H9 (cell line): ENCODE measurements at regions not wholly inside any gene's neighbourhood (a gene's known extent, or its start where the extent isn't known, plus 50 kb on each side); places are given as distances from the start of the nearest gene placed in this dataset.

ENCODE experiments used
- DNase-seq: peaks from one replicate; pipeline ENCODE4 v3.0.0-alpha.2; 2017
- H2AFZ ChIP-seq: one replicate; pipeline ENCODE4 v1.6.1; 2013; ENCODE audit warnings: mild to moderate bottlenecking, low read length, control low read depth, moderate library complexity
- H2AK5ac ChIP-seq: 2 replicates; pipeline ENCODE4 v1.6.1; 2013; ENCODE audit warnings: low read length, control low read depth, mixed read lengths; ENCODE audit not compliant: insufficient read length
- H2BK120ac ChIP-seq: one replicate; pipeline ENCODE4 v1.6.1; 2013; ENCODE audit warnings: low read depth, mild to moderate bottlenecking, low read length, control low read depth, inconsistent platforms; ENCODE audit not compliant: poor library complexity, severe bottlenecking
- H2BK12ac ChIP-seq: 2 replicates; pipeline ENCODE4 v1.6.1; 2013; ENCODE audit warnings: low read length, control low read depth, mixed read lengths, low read depth; ENCODE audit not compliant: insufficient read length
- H2BK15ac ChIP-seq: 2 replicates; pipeline ENCODE4 v1.6.1; 2013; ENCODE audit warnings: low read depth, low read length, control low read depth
- H2BK20ac ChIP-seq: one replicate; pipeline ENCODE4 v1.6.1; 2013; ENCODE audit warnings: low read depth, mild to moderate bottlenecking, low read length, control low read depth, inconsistent platforms; ENCODE audit not compliant: poor library complexity, severe bottlenecking
- H2BK5ac ChIP-seq: 2 replicates; pipeline ENCODE4 v1.6.1; 2013; ENCODE audit warnings: low read length, control low read depth, mixed read lengths; ENCODE audit not compliant: insufficient read length
- H3K14ac ChIP-seq: 2 replicates; pipeline ENCODE4 v1.6.1; 2013; ENCODE audit warnings: low read length, control low read depth; ENCODE audit not compliant: insufficient read depth
- H3K18ac ChIP-seq: 2 replicates; pipeline ENCODE4 v1.6.1; 2013; ENCODE audit warnings: low read depth, mild to moderate bottlenecking, mixed read lengths, low read length, control low read depth; ENCODE audit not compliant: insufficient read length
- H3K23ac ChIP-seq: 2 replicates; pipeline ENCODE4 v1.6.1; 2013; ENCODE audit warnings: low read length, control low read depth, mixed read lengths, low read depth; ENCODE audit not compliant: insufficient read length
- H3K23me2 ChIP-seq: 2 replicates; pipeline ENCODE4 v1.6.1; 2013; ENCODE audit warnings: low read depth, mild to moderate bottlenecking, mixed read lengths, low read length, control low read depth; ENCODE audit not compliant: insufficient read length, poor library complexity, severe bottlenecking
- H3K27ac ChIP-seq: 2 replicates; pipeline ENCODE4 v1.5.1; 2013; ENCODE audit warnings: low read length, control low read depth, mixed read lengths, low read depth; ENCODE audit not compliant: insufficient read length
- H3K27me3 ChIP-seq: 2 replicates; pipeline ENCODE4 v1.6.1; 2013; ENCODE audit warnings: low read length, control low read depth, inconsistent platforms; ENCODE audit not compliant: insufficient read depth
- H3K4ac ChIP-seq: 2 replicates; pipeline ENCODE4 v1.6.1; 2013; ENCODE audit warnings: low read depth, mild to moderate bottlenecking, control low read depth, inconsistent platforms, low read length, moderate library complexity
- H3K4me1 ChIP-seq: 2 replicates; pipeline ENCODE4 v1.6.1; 2013; ENCODE audit warnings: low read length, control low read depth, inconsistent platforms; ENCODE audit not compliant: insufficient read depth
- H3K4me2 ChIP-seq: 2 replicates; pipeline ENCODE4 v1.6.1; 2013; ENCODE audit warnings: low read length, control low read depth, mixed read lengths; ENCODE audit not compliant: insufficient read length, insufficient read depth
- H3K56ac ChIP-seq: 2 replicates; pipeline ENCODE4 v1.6.1; 2013; ENCODE audit warnings: low read depth, mild to moderate bottlenecking, mixed read lengths, low read length, control low read depth; ENCODE audit not compliant: insufficient read length
- H3K79me1 ChIP-seq: 2 replicates; pipeline ENCODE4 v1.6.1; 2013; ENCODE audit warnings: low read depth, mild to moderate bottlenecking, moderate library complexity, low read length, control low read depth, inconsistent platforms; ENCODE audit not compliant: insufficient read depth, poor library complexity, severe bottlenecking
- H3K79me2 ChIP-seq: 2 replicates; pipeline ENCODE4 v1.6.1; 2013; ENCODE audit warnings: low read length, control low read depth, inconsistent platforms; ENCODE audit not compliant: insufficient read depth
- H3K9ac ChIP-seq: 2 replicates; pipeline ENCODE4 v1.6.1; 2013; ENCODE audit warnings: low read length, control low read depth, mixed read lengths; ENCODE audit not compliant: insufficient read length; ENCODE audit errors: extremely low read depth
- H3K9me3 ChIP-seq: one replicate; pipeline ENCODE4 v1.6.1; 2013; ENCODE audit warnings: low read depth, low read length, inconsistent platforms; ENCODE audit not compliant: control insufficient read depth
- H3T11ph ChIP-seq: one replicate; pipeline ENCODE4 v1.6.1; 2013; ENCODE audit warnings: mild to moderate bottlenecking, low read length, control low read depth, inconsistent platforms
- H4K20me1 ChIP-seq: one replicate; pipeline ENCODE4 v1.6.1; 2013; ENCODE audit not compliant: control insufficient read depth, insufficient read length, insufficient read depth
- H4K5ac ChIP-seq: 2 replicates; pipeline ENCODE4 v1.6.1; 2013; ENCODE audit warnings: low read depth, mild to moderate bottlenecking, mixed read lengths, low read length, control low read depth; ENCODE audit not compliant: insufficient read length
- H4K8ac ChIP-seq: replicated peaks from 2 replicates; pipeline ENCODE4 v1.6.1; 2013; ENCODE audit warnings: low read length, control low read depth, mixed read lengths, low read depth; ENCODE audit not compliant: insufficient read length
- H4K91ac ChIP-seq: 2 replicates; pipeline ENCODE4 v1.6.1; 2013; ENCODE audit warnings: low read depth, mild to moderate bottlenecking, moderate library complexity, mixed read lengths, low read length, control low read depth; ENCODE audit not compliant: insufficient read length
- H3K27ac Mint-ChIP-seq, 3 experiments: 2 replicates in 2 of 3; 3 replicates in 1 of 3; pipeline ENCODE4 v1.8.0; 2020 to 2021; ENCODE audit warnings: mixed read lengths in 3 of 3, mild to moderate bottlenecking in 1 of 3, moderate library complexity in 1 of 3
- H3K27me3 Mint-ChIP-seq: 2 replicates; pipeline ENCODE4 v1.8.0; 2021; ENCODE audit warnings: low read depth, mild to moderate bottlenecking, moderate library complexity, mixed read lengths
- H3K36me3 Mint-ChIP-seq, 3 experiments: 2 replicates in 2 of 3; 3 replicates in 1 of 3; pipeline ENCODE4 v1.8.0; 2020 to 2021; ENCODE audit warnings: low read depth in 3 of 3, mixed read lengths in 3 of 3; ENCODE audit not compliant: insufficient read depth in 1 of 3
- H3K4me1 Mint-ChIP-seq, 2 experiments: 2 replicates each; pipeline ENCODE4 v1.8.0; 2020; ENCODE audit warnings: mixed read lengths in 2 of 2
- H3K4me3 Mint-ChIP-seq, 2 experiments: 2 replicates in 1 of 2; 3 replicates in 1 of 2; pipeline ENCODE4 v1.8.0; 2020 to 2021; ENCODE audit warnings: mild to moderate bottlenecking in 2 of 2, mixed read lengths in 2 of 2, moderate library complexity in 1 of 2
- H3K9me3 Mint-ChIP-seq, 2 experiments: 2 replicates in 1 of 2; 3 replicates in 1 of 2; pipeline ENCODE4 v1.8.0; 2020; ENCODE audit warnings: mild to moderate bottlenecking in 2 of 2, mixed read lengths in 2 of 2, moderate library complexity in 1 of 2
- WGBS: extraction: QIAGEN DNeasy Blood & Tissue Kit; methylation state at CpG from one replicate; pipeline ENCODE4 v1.1.7; 2013; ENCODE audit warnings: missing lambda C conversion rate, low lambda C conversion rate, mixed read lengths; ENCODE audit not compliant: insufficient read length; ENCODE audit errors: extremely low coverage; 5-methylcytosine and 5-hydroxymethylcytosine counted together
- TF ChIP-seq, protein P1 (sequence below): fragments of 200-600 bp; sonication (generic); conservative IDR thresholded peaks from 3 replicates; pipeline ENCODE4 v1.8.0; 2021; ENCODE audit warnings: antibody characterized with exemption, mild to moderate bottlenecking

DNA sequence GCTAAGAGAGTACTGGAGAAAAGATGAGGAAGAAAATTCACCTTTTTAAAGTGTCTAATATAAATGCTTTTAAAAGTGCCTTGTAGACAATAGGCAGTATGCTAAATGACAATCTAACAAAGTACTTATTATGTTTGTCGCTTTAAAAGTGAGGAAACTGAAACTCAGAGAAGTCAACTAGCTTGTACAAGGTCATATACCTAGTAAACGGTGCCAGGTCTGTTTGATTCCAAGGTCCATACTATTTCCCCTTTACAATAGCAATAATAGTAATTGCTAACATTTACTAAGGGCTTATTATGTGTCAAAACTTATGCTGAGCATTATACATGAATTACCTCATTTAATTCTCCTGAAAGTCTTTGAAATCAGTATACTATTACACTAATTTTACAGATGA is 328.6 kb upstream of the SLC24A2 start:
- Histone ChIP-seq H3K4me1 (no peaks in the 10 kb centered on the region; the same call in 1 of the 2 replicates), H3K4ac (no peak overlapping the region), H3K14ac (no peak overlapping the region), H2BK15ac (no peak overlapping the region), H3K23me2 (no peaks in the 10 kb centered on the region), H3K27me3 (no peaks in the 10 kb centered on the region; the same call in 1 of the 2 replicates), H2BK5ac (no peak overlapping the region), H4K20me1 (no peaks in the 10 kb centered on the region), H4K91ac (no peak overlapping the region), H3K18ac (no peak overlapping the region), H3K56ac (no peak overlapping the region), H2BK12ac (no peak overlapping the region), H2AFZ (no peak overlapping the region), H3K27ac (no peak overlapping the region), H2BK20ac (no peak overlapping the region), H3K9ac (no peak overlapping the region), H4K8ac (no peak overlapping the region), H4K5ac (no peak overlapping the region), H2AK5ac (no peak overlapping the region), H3T11ph (no peak overlapping the region), H3K9me3 (peaks cover 5% of the 10 kb centered on the region), H3K23ac (no peak overlapping the region), H2BK120ac (no peak overlapping the region), H3K79me1 (no peaks in the 10 kb centered on the region), H3K4me2 (no peak overlapping the region), H3K79me2 (no peaks in the 10 kb centered on the region)
- no peak overlapping the region for H3K4me3 Mint-ChIP-seq
- peaks cover 21% of the 10 kb centered on the region for H3K27me3 Mint-ChIP-seq
- peaks cover 5 to 6% of the 10 kb centered on the region in 2 experiments for H3K4me1 Mint-ChIP-seq
- no peak for DNase-seq
- TF ChIP-seq, protein P1, sequence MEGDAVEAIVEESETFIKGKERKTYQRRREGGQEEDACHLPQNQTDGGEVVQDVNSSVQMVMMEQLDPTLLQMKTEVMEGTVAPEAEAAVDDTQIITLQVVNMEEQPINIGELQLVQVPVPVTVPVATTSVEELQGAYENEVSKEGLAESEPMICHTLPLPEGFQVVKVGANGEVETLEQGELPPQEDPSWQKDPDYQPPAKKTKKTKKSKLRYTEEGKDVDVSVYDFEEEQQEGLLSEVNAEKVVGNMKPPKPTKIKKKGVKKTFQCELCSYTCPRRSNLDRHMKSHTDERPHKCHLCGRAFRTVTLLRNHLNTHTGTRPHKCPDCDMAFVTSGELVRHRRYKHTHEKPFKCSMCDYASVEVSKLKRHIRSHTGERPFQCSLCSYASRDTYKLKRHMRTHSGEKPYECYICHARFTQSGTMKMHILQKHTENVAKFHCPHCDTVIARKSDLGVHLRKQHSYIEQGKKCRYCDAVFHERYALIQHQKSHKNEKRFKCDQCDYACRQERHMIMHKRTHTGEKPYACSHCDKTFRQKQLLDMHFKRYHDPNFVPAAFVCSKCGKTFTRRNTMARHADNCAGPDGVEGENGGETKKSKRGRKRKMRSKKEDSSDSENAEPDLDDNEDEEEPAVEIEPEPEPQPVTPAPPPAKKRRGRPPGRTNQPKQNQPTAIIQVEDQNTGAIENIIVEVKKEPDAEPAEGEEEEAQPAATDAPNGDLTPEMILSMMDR, result no peak
- H3K9me3 Mint-ChIP-seq, result peaks cover 12 to 17% of the 10 kb centered on the region in 2 experiments
- H3K36me3 Mint-ChIP-seq, result peaks cover 10 to 25% (median 15%) of the 10 kb centered on the region in 3 experiments
- H3K27ac Mint-ChIP-seq, result no peak overlapping the region
- no CpG with 5 or more reads among the region's 2 CpGs for WGBS
